ENCODE measurements at regions not wholly inside any gene's neighbourhood (a gene's known extent, or its start where the extent isn't known, plus 50 kb on each side); places are given as distances from the start of the nearest gene placed in this dataset.

DNA sequence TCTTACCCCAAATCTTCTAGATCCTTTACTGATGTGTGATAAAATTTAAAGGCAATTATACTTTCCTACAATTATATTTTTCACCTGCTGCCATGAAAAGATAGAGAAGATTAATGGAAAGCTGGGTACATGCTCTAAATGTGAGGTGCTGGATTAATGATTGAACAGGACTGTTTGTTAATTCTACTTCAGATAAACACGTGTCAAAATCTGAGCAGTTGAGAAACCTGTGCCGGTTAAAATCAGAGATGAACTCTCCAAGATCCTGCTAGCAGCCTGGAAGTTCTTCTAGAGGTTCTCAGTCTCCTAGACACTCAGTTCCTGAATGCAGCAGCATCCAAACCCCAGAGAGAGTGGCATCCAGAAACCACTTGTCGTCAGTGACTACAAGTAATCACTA, 69.2 kb downstream of the INHBA start:
- no peak for FAIRE-seq

DNA sequence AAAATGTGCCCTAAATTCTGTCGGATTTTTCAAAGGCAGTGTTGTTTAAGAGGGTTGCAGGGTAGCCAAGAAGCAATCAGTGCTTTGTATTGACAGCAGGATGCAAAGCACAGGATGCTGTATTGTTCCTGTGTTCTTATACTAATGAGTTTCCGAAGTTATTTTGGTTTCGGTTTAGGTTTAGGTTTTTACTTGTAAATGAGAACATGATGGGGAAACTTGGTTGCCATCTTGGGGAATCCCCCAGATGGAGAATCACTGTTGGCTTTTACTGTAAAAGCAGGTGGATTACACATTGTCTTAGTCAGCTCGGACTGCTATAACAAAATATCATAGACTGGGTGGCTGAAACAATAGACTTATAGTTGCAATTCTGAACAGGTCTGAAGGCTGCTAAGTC, 72.1 kb downstream of the INHBA start:
- no peak for FAIRE-seq

DNA sequence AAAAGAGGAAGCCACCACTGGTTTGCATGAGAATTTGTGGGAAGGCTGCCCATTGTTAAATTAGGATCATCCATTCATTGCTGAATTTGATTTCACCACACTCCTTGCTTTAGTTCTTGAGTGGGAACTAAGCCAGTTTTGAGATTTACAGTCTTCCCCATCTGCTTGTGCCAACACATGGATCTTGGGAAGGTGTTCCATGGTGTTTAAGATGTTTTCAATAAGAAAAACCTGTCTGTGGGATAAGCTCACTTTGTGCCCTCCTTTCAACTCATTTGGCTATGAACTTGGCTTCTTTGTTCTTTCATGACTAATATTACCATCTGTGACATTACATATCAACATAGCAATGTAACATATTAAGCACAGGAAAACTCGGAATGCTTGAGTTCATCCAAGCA, 73.2 kb downstream of the INHBA start:
- FAIRE-seq, result no peak

DNA sequence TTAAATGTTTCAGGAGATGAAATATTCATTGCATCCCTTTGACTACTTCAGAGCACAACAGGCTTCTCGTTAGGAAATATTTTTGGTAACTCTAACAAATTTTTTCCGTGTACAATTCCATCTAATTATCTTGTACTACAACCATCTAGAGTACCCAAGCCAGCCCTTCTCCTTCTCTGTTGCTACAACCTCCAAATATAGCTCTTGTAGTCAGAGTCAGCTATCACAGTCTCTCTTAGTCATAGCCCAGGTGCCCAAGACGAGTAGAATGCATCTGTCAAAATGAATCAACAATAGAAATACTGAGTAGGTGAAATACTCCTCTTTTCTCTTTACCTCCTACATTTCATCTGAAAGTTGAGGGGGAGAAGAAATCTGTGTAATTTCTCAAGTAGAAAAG, 74.0 kb downstream of the INHBA start:
- no peak for FAIRE-seq

DNA sequence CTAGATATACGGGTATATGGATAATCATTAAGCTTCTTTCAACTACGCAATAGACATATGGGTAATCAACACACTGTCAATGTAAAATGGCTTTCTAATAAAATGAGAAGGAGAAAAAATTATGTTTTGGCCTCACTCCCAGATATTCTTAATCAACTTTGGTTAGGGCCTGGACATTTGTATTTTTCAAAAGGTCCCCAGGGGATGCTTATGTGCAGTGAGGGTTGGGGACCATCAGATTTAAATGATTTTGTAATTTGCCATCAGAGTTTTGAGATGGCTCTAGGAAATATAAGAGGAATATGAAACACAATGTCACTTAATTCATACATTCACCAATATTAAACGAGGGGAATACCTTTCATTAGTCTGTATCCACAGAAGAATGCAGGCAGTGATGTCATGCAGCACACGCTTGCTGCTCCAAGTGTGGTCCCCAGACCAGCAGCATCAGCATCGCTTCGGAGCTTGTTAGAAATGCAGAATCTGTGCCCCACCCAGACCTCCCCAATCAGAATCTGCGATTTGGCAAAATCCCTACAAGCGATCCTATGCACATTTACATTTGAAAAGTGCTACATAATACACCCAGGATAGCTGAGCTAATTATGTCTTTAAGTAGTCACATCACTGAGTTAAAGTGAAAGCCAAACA, 75.1 kb downstream of the INHBA start:
- FAIRE-seq, result no peak

DNA sequence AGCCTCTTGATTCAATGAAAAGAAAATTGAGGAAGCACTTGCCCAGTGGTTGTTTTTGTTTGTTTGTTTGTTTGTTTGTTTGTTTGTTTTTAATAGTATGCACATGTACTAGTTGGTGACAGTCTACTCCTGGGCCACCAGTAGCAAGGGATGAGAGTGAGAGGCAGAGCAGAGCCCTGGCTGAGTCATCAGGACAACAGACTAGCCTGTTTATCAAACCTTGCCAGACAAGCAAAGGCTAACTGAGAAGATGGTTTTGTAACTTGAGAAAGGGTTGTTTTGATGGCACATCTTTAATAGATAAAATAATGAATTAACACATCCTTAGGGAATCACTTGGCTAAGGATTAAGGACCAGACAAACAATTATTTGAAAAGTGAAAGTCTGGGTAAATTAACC, 78.1 kb downstream of the INHBA start:
- FAIRE-seq, result no peak

DNA sequence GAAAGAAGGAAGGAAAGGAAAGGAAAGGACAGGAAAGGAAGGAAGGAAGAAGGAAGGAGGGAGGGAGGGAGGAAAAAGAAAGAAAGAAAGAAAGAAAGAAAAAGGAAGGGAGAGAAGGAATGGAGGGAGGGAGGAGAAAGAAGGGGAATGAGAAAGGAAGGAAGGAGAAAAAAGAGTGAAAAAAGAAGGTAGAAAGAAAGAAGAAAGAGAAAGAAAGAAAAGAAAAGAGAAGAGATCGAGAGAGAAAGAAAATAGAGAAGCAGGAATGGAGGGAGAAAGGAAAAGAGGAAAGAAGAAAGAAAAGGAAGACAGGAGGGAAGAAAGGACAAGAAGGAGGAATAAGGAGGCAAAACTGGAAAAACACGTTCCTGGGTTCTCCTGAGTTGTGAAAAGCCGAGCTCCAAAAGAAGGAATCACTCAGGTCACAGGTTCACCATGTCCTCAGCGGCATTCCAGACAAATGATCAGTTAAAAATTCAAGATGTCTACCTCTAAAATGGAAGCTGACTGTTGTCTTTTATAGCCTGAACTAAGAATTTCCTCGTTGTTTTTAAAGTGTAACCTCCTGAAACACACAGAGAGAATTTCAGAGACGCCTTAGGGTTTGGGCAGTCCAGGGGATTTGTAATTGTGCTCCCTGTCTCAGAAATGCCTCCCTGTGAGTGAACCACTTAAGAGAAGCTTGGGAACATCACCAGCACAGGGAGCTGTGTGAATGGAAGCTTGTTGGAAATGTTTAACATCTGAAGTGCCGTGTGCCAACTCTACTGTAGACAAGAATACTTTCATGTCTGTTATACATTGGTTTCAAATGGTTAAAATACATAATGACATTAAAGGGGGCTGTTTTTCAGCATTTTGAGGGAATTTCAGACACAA, 80.7 kb downstream of the INHBA start:
- no peak for FAIRE-seq

DNA sequence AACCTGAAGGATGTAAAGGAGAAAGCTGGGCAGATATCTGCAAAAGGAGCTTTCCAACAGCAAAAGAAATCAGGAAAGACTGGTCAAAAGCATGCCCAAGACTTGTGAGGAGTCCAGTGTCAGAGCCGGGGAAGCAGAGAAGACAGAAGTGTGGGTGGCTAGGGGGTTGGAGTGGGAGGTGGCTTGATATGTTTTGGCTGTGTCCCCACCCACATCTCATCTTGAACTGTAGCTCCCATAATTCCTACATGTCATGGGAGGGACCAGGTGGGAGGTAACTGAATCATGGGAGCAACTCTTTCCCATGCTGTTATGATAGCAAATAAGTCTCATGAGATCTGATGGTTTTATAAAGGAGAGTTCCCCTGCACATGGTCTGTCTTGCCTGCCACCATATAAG, 84.9 kb downstream of the INHBA start:
- no peak for FAIRE-seq

DNA sequence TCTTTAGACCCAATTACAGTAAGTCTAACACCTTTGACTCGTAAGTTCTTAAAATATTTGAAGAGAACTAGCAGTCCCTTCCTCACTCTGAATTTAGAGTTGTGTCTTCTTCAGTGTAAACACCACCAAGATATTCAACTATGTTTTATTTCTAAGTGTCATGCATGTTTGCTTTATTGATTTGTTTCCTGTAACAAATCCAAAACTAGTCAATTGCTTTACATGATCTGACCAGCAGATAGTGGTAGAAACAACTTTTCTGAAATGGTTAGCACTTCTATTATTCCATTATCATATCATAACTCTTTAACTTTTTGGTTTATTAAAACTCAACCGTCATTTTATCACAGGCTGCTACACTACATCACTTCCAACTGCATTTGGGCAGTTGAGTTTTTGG, 90.1 kb downstream of the INHBA start:
- no peak for FAIRE-seq

DNA sequence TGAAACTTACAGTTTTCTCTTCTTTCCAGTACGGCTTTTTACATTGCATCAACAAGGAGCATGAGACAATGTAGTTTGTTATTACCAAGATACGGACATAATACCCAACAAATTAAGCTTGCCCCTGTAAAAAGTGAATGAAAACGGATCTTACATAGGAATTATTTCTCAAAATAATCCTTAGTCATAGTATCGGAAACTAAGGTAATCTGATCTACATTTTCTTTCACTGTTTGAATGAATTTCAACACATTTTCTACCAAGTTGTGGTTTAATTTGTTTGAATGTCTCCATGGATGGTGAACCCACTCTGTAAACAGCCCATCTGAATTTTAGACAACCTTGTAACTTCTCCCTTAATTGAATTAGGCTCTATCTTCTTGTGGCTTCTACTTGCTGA, 90.5 kb downstream of the INHBA start:
- no peak for FAIRE-seq

DNA sequence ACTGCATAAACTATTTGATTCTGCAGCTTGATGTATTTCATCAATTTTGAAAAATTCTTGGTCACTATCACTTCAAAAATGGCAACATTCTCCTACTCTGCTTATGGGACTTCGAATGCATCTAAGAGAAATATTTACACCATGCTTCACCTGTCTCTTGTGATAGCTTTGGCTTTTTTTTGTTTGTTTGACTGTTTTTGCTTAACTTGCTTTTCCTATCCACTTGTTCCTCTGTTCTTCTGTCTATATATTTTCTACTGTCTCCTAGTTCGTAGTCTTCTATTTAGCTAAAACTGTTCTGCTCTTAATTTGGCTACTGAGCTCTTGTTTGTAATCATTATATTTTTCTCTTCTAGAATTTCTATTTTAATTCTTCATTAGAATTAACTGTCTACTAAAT, 94.4 kb downstream of the INHBA start:
- no peak for FAIRE-seq

DNA sequence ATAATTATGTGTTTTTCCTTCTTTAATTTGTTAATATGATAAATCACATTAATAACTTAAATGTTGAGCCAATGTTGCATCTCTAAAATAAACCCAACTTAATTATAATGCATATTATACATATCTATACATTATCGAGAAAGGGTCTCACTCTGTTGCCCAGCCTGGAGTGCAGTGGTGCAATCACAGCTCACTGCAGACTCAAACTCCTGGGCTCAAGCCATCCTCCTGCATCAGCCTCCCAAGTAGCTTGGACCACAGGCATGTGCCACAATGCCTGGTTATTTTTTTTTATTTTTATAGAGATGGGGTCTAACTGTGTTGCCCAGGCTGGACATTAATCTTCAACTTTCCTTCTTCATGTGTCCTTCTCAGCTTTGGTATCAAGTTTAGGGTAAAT, 98.9 kb downstream of the INHBA start:
- no peak for FAIRE-seq

DNA sequence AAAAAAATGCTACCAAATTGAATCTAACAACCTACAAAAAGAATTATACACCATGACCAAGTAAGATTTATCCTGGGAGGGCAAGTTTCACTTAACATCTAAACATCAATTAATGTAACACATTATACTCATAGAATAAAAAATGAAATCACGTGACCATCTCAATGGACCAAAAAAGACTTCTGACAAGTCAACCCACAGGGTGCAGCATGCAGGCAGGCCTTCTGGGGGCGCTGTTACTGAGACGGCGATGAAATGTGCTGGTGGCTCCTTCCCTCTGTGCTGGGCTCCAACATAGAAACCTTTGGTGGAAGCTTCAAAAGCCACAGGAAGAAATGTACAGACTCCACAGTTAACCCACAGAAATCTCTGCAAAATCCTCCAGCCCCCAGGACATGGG, 103.1 kb downstream of the INHBA start:
- no peak for FAIRE-seq

DNA sequence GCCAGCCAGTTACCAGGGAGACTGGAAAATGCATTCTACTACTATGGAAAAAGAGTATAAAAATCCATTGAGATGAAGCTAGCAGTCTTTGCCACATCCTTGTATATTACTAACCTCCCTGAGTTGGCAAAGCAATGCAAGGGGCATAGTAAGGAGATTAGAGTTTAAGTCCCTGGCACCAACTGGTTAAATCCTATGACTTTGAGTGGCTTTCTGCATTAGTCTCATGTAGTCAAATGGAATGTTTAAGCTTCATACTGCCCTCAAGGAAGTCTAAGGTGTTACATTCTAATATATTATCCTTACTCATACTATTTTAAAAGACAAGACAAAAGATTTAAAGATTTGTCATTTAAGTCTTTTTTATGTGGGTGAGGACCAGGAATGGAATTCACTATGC, 110.1 kb downstream of the INHBA start:
- no peak for FAIRE-seq

DNA sequence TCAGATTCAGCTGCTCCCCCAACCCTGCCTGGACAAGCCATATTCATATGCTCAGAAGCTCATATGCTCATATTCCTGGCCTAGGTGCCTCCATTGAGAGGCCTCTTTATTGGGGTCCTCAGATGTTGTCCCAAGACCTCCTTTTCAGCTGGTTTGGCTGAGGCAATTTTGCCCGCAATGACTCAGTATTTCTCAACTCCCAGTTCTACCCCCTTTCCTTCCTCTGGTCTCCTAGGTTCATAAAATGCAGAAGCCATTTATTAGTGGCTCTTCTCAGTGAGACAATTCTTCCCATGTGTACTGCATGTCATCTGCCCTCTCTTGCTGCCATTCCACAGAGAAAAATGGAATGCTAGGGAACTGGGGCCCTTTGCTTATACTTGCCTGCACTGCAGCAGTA, 110.7 kb downstream of the INHBA start:
- FAIRE-seq, result no peak

DNA sequence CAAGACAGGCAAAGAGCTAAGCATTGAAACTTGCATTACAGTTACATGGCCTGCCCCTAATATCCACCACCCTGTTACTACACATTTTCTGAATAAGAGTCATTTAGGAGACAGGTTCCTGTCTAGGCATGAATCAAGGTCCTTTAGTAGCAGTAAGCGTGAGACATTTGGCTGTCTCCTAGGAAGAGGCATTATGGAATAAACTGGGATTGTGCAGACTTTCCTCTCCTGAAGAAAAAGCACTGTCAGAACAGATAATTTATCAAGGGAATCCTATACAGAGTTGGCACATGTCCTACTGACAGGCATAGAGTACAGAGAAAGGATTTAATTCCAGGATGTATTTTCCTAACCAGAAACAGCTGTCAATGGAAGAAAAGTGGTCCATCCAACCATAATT, 111.9 kb downstream of the INHBA start:
- no peak for FAIRE-seq

DNA sequence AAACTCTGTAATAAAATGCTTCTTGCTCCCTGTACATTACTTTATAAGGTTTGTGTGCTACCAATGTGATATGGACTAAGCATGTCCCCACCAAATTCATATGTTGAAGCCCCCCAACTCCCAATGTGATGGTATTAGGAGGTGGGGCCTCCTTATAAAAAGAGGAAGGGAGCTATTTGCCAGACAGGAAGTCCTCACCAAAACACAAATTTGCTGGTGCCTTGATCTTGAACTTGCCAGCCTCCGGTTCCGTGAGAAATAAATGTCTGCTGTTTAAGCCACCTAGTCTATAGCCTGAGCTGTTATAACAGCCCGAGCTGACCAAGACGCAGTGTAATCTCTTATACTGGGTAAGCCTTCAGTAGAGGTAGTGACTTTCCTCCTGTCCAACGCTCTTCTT, 114.5 kb downstream of the INHBA start:
- FAIRE-seq, result no peak

DNA sequence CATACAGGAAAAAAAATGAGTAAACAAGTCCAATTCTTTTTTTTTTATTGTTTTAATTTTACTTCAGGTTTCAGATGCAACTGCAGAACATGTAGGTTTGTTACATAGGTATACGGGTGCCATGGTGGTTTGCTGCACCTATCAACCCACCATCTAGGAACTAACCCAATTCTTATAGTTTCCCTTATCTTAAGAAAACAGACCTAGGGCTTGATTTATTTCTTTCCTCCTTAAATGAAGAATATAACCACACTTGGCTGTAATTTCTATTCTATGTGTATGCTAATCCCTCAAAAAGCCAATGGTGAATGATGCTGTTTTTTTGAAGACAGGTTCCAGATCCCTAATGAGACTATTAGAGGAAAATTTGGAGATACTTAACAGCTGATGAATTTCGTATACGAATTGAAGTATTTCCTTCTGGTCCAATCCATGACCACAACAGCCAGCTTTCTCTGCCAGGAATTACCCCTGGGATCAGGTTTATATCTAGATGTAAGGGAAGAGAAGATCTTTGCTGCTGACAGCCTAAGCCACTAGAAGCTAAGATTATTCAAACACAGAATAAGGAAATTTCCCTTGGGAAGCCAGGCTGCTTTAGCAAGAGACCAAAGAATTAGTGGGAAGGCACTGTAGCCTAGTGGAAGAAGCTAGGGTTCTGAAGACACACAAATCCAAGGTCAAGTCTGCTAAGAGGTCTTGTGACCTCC, 115.8 kb downstream of the INHBA start:
- no peak for FAIRE-seq

DNA sequence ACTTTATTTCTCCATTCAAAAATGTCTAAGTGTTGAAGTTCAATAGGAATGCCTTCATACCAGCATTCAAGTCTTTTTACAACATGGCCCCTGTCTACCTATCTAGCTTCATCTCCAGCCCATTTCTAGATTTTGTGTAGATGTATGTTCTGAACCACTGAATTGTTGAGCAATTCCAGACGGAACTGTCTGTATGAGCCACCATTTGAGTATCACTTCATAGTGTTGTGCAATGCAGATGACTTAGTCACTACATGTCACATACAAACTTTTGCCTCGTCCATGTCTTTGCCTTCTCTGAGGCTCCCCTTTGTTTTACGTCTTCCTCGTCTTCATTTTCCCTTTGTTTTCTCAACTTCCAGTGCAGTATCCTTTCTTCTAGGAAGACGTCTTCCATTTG, 118.1 kb downstream of the INHBA start:
- no peak for FAIRE-seq

DNA sequence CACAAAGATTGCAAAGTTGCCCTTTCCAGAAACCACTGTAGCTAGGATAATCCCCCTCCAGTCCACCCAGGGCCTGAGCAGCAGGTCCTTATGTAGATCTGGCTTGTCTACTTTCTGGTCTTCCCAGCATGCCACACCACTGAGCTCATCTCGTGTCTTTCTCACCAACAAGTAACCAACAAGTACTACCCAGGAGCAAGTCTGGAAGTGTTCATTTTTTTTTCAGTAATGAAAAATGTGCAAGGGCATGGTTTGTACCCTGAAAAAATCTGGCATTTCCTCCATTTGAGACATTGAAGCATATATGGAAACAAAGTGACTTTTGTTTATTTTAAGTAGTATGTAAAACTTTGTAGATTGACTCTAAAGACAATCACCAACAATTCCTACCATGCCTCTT, 120.8 kb downstream of the INHBA start:
- FAIRE-seq, result no peak

DNA sequence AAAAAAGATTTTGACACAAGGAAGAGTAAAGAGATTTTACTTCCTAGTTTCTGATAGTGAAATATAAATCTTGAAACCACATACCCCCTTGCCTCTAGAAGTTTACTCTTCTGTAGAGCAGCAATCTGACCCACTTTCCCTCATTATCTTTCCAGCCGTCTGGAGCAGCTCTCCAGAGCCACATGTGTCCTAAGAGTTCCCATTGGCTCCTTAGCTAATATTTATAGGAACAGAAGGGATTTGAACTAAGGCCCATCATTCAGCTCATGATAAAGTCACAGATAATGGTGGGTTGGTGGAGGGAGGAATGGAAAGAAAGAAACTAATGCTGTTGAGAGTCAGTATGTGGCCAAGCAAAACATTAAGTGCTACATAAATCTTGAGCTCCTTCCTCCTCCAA, 121.8 kb downstream of the INHBA start:
- no peak for FAIRE-seq

DNA sequence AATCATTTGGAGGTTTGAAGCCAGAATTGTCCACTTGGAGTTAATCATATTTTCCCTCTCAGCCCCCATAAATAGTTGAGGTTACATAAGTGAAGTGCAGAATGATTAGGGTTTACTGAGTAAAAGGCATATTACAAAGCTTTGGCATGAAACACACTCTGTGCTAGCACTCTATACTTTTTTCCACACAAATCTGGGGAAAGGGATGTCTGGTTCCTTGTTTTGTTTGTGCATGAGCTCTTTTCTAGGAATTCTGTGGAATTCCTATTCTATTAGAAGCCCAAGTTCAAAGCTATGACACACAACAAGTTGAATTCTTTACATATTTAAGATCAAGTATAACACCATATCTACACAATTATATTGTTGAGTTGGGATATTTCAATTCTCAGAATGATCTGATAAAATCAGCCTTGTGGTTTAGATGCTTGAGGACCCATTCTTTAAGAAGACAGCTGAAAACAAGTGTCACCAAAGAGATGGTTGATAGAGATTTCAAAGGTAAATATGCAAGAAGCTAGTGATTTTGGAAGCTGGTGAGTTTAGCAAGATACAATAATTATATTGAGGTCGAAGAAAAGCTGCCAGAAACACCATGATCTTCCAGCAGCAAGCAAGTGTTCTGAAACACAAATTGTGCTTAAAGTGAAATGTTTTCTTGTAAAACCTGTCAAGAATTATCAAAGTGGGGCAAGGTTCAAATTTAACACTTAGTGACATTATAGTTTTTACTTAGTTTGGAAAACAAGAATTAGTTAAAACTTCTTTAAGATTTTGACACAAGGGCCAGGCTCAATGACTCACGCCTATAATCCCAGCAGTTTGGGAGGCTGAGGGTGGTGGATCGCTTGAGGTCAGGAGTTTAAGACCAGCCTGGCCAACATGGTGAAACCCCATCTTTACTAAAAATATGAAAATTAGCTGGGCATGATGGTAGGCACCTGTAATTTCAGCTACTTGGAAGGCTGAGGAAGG, 122.6 kb downstream of the INHBA start:
- FAIRE-seq, result no peak

DNA sequence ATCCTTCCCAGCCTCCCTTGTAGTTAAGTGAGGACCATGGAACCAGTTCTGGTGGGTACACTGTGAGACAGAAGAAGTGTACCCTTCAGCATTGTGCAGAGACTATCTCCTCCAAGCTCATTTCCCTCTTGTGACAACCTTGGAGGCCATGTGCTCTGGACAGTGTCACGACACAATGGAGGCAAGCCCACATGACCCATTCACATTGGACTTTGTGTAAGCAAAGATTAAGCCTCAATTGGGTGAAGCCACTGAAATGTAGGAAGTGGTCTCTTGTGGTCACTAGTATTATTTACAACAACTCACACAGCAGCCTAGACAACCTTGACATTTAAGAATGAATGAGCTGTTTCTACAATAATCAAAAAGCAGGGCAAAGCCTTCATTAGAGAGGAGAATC, 124.2 kb downstream of the INHBA start:
- FAIRE-seq, result no peak
